GM21526 (cell line): ENCODE measurements at regions not wholly inside any gene's neighbourhood (a gene's known extent, or its start where the extent isn't known, plus 50 kb on each side); places are given as distances from the start of the nearest gene placed in this dataset.

Experiments
- ATAC-seq: cut with Tn5 transposase; IDR thresholded peaks from one replicate; pipeline ENCODE4 v1.9.1; 2021; ENCODE audit warnings: moderate library complexity; ENCODE audit not compliant: unreplicated experiment, low FRiP score

- no peak for ATAC-seq
These were observed 63.2 kb upstream of the CDH12 start for GRCh38 chr5:22916393-22916792.

- ATAC-seq = no peak
These were observed 57.9 kb upstream of the CDH12 start for GRCh38 chr5:22911019-22911418.

- ATAC-seq = no peak
These were observed 57.4 kb upstream of the CDH12 start for GRCh38 chr5:22910523-22910922.

- no peak for ATAC-seq
These were observed 55.4 kb upstream of the CDH12 start for GRCh38 chr5:22908586-22908985.

GRCh38 chr5:22908129-22908528 lies 55.0 kb upstream of the CDH12 start:
- ATAC-seq = no peak
